SK-N-SH treated with all-trans-retinoic acid at 6 μM for 48 hours (cell line): ENCODE measurements at regions not wholly inside any gene's neighbourhood (a gene's known extent, or its start where the extent isn't known, plus 50 kb on each side); places are given as distances from the start of the nearest gene placed in this dataset.

Source experiments
- ATAC-seq: fragments of 200-7000 bp; cut with Tn5 transposase; 3 replicates; pipeline ENCODE4 v1.9.1; 2020; ENCODE audit warnings: mild to moderate bottlenecking, moderate library complexity
- ARNTL ChIP-seq: fragments of 450-650 bp; formaldehyde crosslinking; IDR thresholded peaks from 2 replicates; pipeline ENCODE4 v1.5.0; 2020; ENCODE audit warnings: low read depth, mild to moderate bottlenecking, moderate library complexity, borderline replicate concordance
- BACH2 ChIP-seq: fragments of 250-450 bp; sonication (Bioruptor Pico); IDR thresholded peaks from 2 replicates; pipeline ENCODE4 v1.9.0; 2021; ENCODE audit warnings: mild to moderate bottlenecking, borderline replicate concordance
- CSDC2 ChIP-seq: fragments of 250-450 bp; sonication (Bioruptor Pico); IDR thresholded peaks from 2 replicates; pipeline ENCODE4 v1.5.0; 2020; ENCODE audit warnings: mild to moderate bottlenecking, moderate library complexity
- CSRNP3 ChIP-seq: fragments of 250-450 bp; sonication (Bioruptor Pico); IDR thresholded peaks from 2 replicates; pipeline ENCODE4 v1.5.1; 2021; ENCODE audit warnings: mild to moderate bottlenecking, moderate library complexity
- ESRRG ChIP-seq: fragments of 250-450 bp; sonication (Bioruptor Pico); IDR thresholded peaks from 2 replicates; pipeline ENCODE4 v1.6.1; 2021; ENCODE audit warnings: mild to moderate bottlenecking
- GLIS3 ChIP-seq: fragments of 250-450 bp; sonication (Bioruptor Pico); IDR thresholded peaks from 2 replicates; pipeline ENCODE4 v1.5.0; 2020; ENCODE audit warnings: mild to moderate bottlenecking, moderate library complexity
- ISL1 ChIP-seq: fragments of 250-450 bp; sonication (Bioruptor Pico); IDR thresholded peaks from 2 replicates; pipeline ENCODE4 v2.1.2; 2022; ENCODE audit warnings: mild to moderate bottlenecking, moderate library complexity
- OSR1 ChIP-seq: fragments of 250-450 bp; sonication (Bioruptor Pico); IDR thresholded peaks from 2 replicates; pipeline ENCODE4 v1.8.0; 2022; ENCODE audit warnings: moderate library complexity, mild to moderate bottlenecking, inconsistent platforms
- PPARA ChIP-seq: fragments of 250-450 bp; sonication (Bioruptor Pico); IDR thresholded peaks from 2 replicates; pipeline ENCODE4 v1.5.0; 2020; ENCODE audit warnings: mild to moderate bottlenecking, borderline replicate concordance
- SNAI2 ChIP-seq: fragments of 250-450 bp; sonication (Bioruptor Pico); IDR thresholded peaks from 2 replicates; pipeline ENCODE4 v1.5.0; 2020; ENCODE audit warnings: mild to moderate bottlenecking, moderate library complexity
- TCF4 ChIP-seq: fragments of 250-450 bp; sonication (Bioruptor Pico); IDR thresholded peaks from 2 replicates; pipeline ENCODE4 v1.8.0; 2021; ENCODE audit warnings: mild to moderate bottlenecking, moderate library complexity, borderline replicate concordance
- TOX ChIP-seq: fragments of 250-450 bp; sonication (Bioruptor Pico); IDR thresholded peaks from 2 replicates; pipeline ENCODE4 v1.8.0; 2021; ENCODE audit warnings: mild to moderate bottlenecking, moderate library complexity, borderline replicate concordance
- ZC3H10 ChIP-seq: fragments of 250-450 bp; sonication (Bioruptor Pico); IDR thresholded peaks from 2 replicates; pipeline ENCODE4 v1.5.1; 2021; ENCODE audit warnings: mild to moderate bottlenecking, moderate library complexity
- ZFP3 ChIP-seq: fragments of 250-450 bp; sonication (Bioruptor Pico); IDR thresholded peaks from 2 replicates; pipeline ENCODE4 v1.5.0; 2020; ENCODE audit warnings: mild to moderate bottlenecking, moderate library complexity
- ZFP30 ChIP-seq: fragments of 450-650 bp; formaldehyde crosslinking; IDR thresholded peaks from 2 replicates; pipeline ENCODE4 v1.5.0; 2022; ENCODE audit warnings: mild to moderate bottlenecking, moderate library complexity
- ZNF565 ChIP-seq: fragments of 450-650 bp; formaldehyde crosslinking; conservative IDR thresholded peaks from 2 replicates; pipeline ENCODE4 v1.5.0; 2020; ENCODE audit warnings: low read depth, mild to moderate bottlenecking, moderate library complexity
- ZNF70 ChIP-seq: fragments of 450-650 bp; formaldehyde crosslinking; IDR thresholded peaks from 2 replicates; pipeline ENCODE4 v1.5.0; 2020; ENCODE audit warnings: mild to moderate bottlenecking, moderate library complexity
- ZNF8 ChIP-seq: fragments of 450-650 bp; formaldehyde crosslinking; IDR thresholded peaks from 2 replicates; pipeline ENCODE4 v1.5.0; 2020; ENCODE audit warnings: mild to moderate bottlenecking, moderate library complexity
- TF ChIP-seq, protein P1 (sequence below): fragments of 250-450 bp; sonication (Bioruptor Pico); IDR thresholded peaks from 2 replicates; pipeline ENCODE4 v1.8.0; 2021; ENCODE audit warnings: low read depth, mild to moderate bottlenecking, moderate library complexity, borderline replicate concordance
- TF ChIP-seq, protein P2 (sequence below): fragments of 250-450 bp; sonication (Bioruptor Pico); IDR thresholded peaks from 2 replicates; pipeline ENCODE4 v1.5.0; 2020; ENCODE audit warnings: mild to moderate bottlenecking, moderate library complexity
- TF ChIP-seq, protein P3 (sequence below): fragments of 250-450 bp; sonication (Bioruptor Pico); IDR thresholded peaks from 2 replicates; pipeline ENCODE4 v1.8.0; 2020; ENCODE audit warnings: mild to moderate bottlenecking, moderate library complexity, borderline replicate concordance

GRCh38 chr1:83787246-83787998 is 211.5 kb downstream of the TTLL7 start:
- TF ChIP-seq, protein P1, sequence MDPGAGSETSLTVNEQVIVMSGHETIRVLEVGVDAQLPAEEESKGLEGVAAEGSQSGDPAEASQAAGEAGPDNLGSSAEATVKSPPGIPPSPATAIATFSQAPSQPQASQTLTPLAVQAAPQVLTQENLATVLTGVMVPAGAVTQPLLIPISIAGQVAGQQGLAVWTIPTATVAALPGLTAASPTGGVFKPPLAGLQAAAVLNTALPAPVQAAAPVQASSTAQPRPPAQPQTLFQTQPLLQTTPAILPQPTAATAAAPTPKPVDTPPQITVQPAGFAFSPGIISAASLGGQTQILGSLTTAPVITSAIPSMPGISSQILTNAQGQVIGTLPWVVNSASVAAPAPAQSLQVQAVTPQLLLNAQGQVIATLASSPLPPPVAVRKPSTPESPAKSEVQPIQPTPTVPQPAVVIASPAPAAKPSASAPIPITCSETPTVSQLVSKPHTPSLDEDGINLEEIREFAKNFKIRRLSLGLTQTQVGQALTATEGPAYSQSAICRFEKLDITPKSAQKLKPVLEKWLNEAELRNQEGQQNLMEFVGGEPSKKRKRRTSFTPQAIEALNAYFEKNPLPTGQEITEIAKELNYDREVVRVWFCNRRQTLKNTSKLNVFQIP (CRISPR knock-in tag), result no peak
- TF ChIP-seq ZNF8 (CRISPR knock-in tag) (no peak), GLIS3 (no peak), TCF4 (CRISPR knock-in tag) (no peak), PPARA (CRISPR knock-in tag) (no peak), ZFP30 (CRISPR knock-in tag) (no peak), ZNF565 (CRISPR knock-in tag) (no peak), ESRRG (CRISPR knock-in tag) (no peak), ARNTL (CRISPR knock-in tag) (no peak), CSDC2 (CRISPR knock-in tag) (no peak), ZNF70 (no peak), ZFP3 (CRISPR knock-in tag) (no peak)
- TF ChIP-seq, protein P2, sequence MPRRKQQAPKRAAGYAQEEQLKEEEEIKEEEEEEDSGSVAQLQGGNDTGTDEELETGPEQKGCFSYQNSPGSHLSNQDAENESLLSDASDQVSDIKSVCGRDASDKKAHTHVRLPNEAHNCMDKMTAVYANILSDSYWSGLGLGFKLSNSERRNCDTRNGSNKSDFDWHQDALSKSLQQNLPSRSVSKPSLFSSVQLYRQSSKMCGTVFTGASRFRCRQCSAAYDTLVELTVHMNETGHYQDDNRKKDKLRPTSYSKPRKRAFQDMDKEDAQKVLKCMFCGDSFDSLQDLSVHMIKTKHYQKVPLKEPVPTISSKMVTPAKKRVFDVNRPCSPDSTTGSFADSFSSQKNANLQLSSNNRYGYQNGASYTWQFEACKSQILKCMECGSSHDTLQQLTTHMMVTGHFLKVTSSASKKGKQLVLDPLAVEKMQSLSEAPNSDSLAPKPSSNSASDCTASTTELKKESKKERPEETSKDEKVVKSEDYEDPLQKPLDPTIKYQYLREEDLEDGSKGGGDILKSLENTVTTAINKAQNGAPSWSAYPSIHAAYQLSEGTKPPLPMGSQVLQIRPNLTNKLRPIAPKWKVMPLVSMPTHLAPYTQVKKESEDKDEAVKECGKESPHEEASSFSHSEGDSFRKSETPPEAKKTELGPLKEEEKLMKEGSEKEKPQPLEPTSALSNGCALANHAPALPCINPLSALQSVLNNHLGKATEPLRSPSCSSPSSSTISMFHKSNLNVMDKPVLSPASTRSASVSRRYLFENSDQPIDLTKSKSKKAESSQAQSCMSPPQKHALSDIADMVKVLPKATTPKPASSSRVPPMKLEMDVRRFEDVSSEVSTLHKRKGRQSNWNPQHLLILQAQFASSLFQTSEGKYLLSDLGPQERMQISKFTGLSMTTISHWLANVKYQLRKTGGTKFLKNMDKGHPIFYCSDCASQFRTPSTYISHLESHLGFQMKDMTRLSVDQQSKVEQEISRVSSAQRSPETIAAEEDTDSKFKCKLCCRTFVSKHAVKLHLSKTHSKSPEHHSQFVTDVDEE (CRISPR knock-in tag), result no peak
- TF ChIP-seq, protein P3, sequence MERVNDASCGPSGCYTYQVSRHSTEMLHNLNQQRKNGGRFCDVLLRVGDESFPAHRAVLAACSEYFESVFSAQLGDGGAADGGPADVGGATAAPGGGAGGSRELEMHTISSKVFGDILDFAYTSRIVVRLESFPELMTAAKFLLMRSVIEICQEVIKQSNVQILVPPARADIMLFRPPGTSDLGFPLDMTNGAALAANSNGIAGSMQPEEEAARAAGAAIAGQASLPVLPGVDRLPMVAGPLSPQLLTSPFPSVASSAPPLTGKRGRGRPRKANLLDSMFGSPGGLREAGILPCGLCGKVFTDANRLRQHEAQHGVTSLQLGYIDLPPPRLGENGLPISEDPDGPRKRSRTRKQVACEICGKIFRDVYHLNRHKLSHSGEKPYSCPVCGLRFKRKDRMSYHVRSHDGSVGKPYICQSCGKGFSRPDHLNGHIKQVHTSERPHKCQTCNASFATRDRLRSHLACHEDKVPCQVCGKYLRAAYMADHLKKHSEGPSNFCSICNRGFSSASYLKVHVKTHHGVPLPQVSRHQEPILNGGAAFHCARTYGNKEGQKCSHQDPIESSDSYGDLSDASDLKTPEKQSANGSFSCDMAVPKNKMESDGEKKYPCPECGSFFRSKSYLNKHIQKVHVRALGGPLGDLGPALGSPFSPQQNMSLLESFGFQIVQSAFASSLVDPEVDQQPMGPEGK (CRISPR knock-in tag), result no peak
- no peak for ATAC-seq

DNA sequence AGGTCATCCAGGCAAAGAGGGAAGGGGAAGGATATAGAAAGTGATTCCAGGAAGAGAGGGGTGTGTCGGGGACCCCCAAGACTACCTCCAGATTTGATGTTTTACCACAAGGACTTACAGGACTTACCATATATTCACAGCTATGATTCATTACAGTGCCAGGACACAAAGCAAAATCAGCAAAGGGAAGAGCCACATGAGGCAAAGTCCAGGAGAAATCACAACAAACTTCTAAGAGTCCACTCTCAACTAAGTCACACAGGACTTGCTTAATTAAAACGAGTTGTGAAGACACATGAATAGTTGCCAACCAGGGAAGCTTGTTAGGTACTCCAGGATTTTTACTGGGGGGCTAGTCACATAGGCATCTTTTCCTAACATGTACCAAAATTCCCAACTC is 217.3 kb downstream of the TTLL7 start:
- TF ChIP-seq ZNF565 (CRISPR knock-in tag), result no peak
- TF ChIP-seq, protein P3 (CRISPR knock-in tag), result no peak
- TF ChIP-seq, protein P1 (CRISPR knock-in tag), result no peak
- TF ChIP-seq ISL1 (CRISPR knock-in tag), result no peak
- no peak for TF ChIP-seq ZFP30 (CRISPR knock-in tag)
- TF ChIP-seq CSRNP3 (CRISPR knock-in tag), result no peak
- no peak for TF ChIP-seq GLIS3
- TF ChIP-seq ZFP3 (CRISPR knock-in tag), result no peak
- no peak for TF ChIP-seq TOX (CRISPR knock-in tag)
- no peak for TF ChIP-seq ZC3H10 (CRISPR knock-in tag)
- TF ChIP-seq OSR1, result no peak
- no peak for TF ChIP-seq SNAI2
- TF ChIP-seq BACH2 (CRISPR knock-in tag), result no peak
- TF ChIP-seq ARNTL (CRISPR knock-in tag), result no peak
- no peak for TF ChIP-seq ZNF8 (CRISPR knock-in tag)
- TF ChIP-seq ESRRG (CRISPR knock-in tag), result no peak
- ATAC-seq, result no peak
